ENCODE measurements at regions not wholly inside any gene's neighbourhood (a gene's known extent, or its start where the extent isn't known, plus 50 kb on each side); places are given as distances from the start of the nearest gene placed in this dataset.

DNA sequence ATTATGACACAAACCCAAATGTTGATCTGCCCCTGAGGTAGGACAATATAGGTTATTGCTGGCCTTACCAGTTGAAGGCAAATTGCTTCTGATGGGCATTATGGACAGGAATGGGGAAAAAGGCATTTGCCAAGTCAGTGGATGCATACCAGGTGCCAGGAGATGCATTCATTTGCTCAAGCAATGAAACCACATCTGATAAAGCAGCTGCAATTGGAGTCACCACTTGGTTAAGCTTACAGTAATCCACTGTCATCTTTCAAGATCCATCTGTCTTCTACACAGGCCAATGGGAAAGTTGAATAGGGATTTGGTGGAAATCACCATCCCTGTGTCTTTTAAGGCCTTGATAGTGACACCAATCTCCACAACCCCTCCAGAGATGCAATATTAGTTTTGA lies 648.6 kb downstream of the COL12A1 start:
- TF ChIP-seq CTCF (IDR thresholded peaks at IDR 0.05) (no peak), POLR2AphosphoS5 (IDR thresholded peaks at IDR 0.05; ENCODE audit: insufficient read depth in 1 of 2, low read depth in 1 of 2) (no peak)

All from vagina (tissue), 2 donors.